Ascending aorta (tissue), 2 donors: ENCODE measurements at regions not wholly inside any gene's neighbourhood (a gene's known extent, or its start where the extent isn't known, plus 50 kb on each side); places are given as distances from the start of the nearest gene placed in this dataset.

Experiments
- DNase-seq, 2 donors: peaks; one replicate each; pipeline ENCODE4 v3.0.0-alpha.2; 2019; ENCODE audit warnings: low spot score in 2 of 2
- H3K27ac ChIP-seq, 2 donors: fragments of 200-600 bp; sonication (generic); one replicate each; pipeline ENCODE4 v1.5.1; 2016 to 2017; ENCODE audit warnings: mild to moderate bottlenecking in 1 of 2
- H3K27me3 ChIP-seq: fragments of 200-600 bp; sonication (generic); one replicate; pipeline ENCODE4 v1.5.1; 2017
- H3K36me3 ChIP-seq, 2 donors: fragments of 200-600 bp; sonication (generic); one replicate each; pipeline ENCODE4 v1.5.1; 2016
- H3K4me1 ChIP-seq, 2 donors: fragments of 200-600 bp; sonication (generic); one replicate each; pipeline ENCODE4 v1.5.1; 2016 to 2017; ENCODE audit warnings: mild to moderate bottlenecking in 1 of 2
- H3K4me3 ChIP-seq, 2 donors: fragments of 200-600 bp; sonication (generic); one replicate each; pipeline ENCODE4 v1.5.1; 2016 to 2017; ENCODE audit warnings: mild to moderate bottlenecking in 1 of 2
- H3K9me3 ChIP-seq, 2 donors: fragments of 200-600 bp; sonication (generic); one replicate each; pipeline ENCODE4 v1.5.1; 2016
- CTCF ChIP-seq, 3 experiments: fragments of 200-600 bp in 2 of 3; fragments of 450-650 bp in 1 of 3; sonication (generic) in 2 of 3; IDR thresholded peaks; one replicate each; pipeline ENCODE4 v1.5.1; 2016 to 2019; ENCODE audit warnings: antibody characterized with exemption in 3 of 3, mild to moderate bottlenecking in 1 of 3, moderate library complexity in 1 of 3
- intact Hi-C: fragments of 100-400 bp; cut with DNase I; formaldehyde crosslinking; loops from one replicate; pipeline ENCODE4 v1.15.1; 2023

GRCh38 chr6:16974704-16975359 lies 127.0 kb upstream of the STMND1 start:
- Histone ChIP-seq H3K4me3 (no peak overlapping the region), H3K36me3 (no peaks in the 10 kb centered on the region), H3K27ac (no peak overlapping the region), H3K4me1 (peaks cover 0 to 5% of the 10 kb centered on the region in 2 donors), H3K27me3 (no peaks in the 10 kb centered on the region), H3K9me3 (no peaks in the 10 kb centered on the region)
- no peak for TF ChIP-seq CTCF (IDR thresholded peaks at IDR 0.05)
- no peak for DNase-seq
- intact Hi-C loops = no loop called here

GRCh38 chr6:16974387-16974673 lies 127.5 kb upstream of the STMND1 start:
- no peaks in the 10 kb centered on the region for H3K36me3 ChIP-seq
- intact Hi-C loops = no loop called here
- H3K27me3 ChIP-seq = no peaks in the 10 kb centered on the region
- no peak overlapping the region for H3K27ac ChIP-seq
- H3K9me3 ChIP-seq = no peaks in the 10 kb centered on the region
- no peak for DNase-seq
- no peak overlapping the region for H3K4me3 ChIP-seq
- peaks cover 0 to 5% of the 10 kb centered on the region in 2 donors for H3K4me1 ChIP-seq
- TF ChIP-seq CTCF (IDR thresholded peaks at IDR 0.05) = no peak

GRCh38 chr6:16973545-16974386 lies 128.1 kb upstream of the STMND1 start:
- H3K4me1 ChIP-seq = peaks cover 0 to 5% of the 10 kb centered on the region in 2 donors
- no peak overlapping the region for H3K27ac ChIP-seq
- no peak overlapping the region for H3K4me3 ChIP-seq
- no peaks in the 10 kb centered on the region for H3K36me3 ChIP-seq
- intact Hi-C loops = no loop called here
- DNase-seq = no peak
- no peak for TF ChIP-seq CTCF (IDR thresholded peaks at IDR 0.05)
- no peaks in the 10 kb centered on the region for H3K9me3 ChIP-seq
- H3K27me3 ChIP-seq = no peaks in the 10 kb centered on the region

GRCh38 chr6:16973051-16973450 lies 128.8 kb upstream of the STMND1 start:
- H3K9me3 ChIP-seq = no peaks in the 10 kb centered on the region
- no peak for DNase-seq
- peaks cover 0 to 5% of the 10 kb centered on the region in 2 donors for H3K4me1 ChIP-seq
- intact Hi-C loops = no loop called here
- no peak overlapping the region for H3K27ac ChIP-seq
- no peaks in the 10 kb centered on the region for H3K36me3 ChIP-seq
- TF ChIP-seq CTCF (IDR thresholded peaks at IDR 0.05) = no peak
- no peak overlapping the region for H3K4me3 ChIP-seq
- H3K27me3 ChIP-seq = no peaks in the 10 kb centered on the region

GRCh38 chr6:16972535-16972934 lies 129.3 kb upstream of the STMND1 start:
- H3K9me3 ChIP-seq = no peaks in the 10 kb centered on the region
- H3K27me3 ChIP-seq = no peaks in the 10 kb centered on the region
- peaks cover 0 to 5% of the 10 kb centered on the region in 2 donors for H3K4me1 ChIP-seq
- no peak for TF ChIP-seq CTCF (IDR thresholded peaks at IDR 0.05)
- H3K4me3 ChIP-seq = no peak overlapping the region
- intact Hi-C loops = no loop called here
- no peak for DNase-seq
- no peaks in the 10 kb centered on the region for H3K36me3 ChIP-seq
- no peak overlapping the region for H3K27ac ChIP-seq
